ENCODE measurements at regions not wholly inside any gene's neighbourhood (a gene's known extent, or its start where the extent isn't known, plus 50 kb on each side); places are given as distances from the start of the nearest gene placed in this dataset.

GRCh38 chr5:79849486-79850315 lies 141.4 kb downstream of the MTX3 start:
- no peak overlapping the region for H3K4me3 ChIP-seq
- no peaks in the 10 kb centered on the region for H3K36me3 ChIP-seq (replicated peaks in 1 of 2)
- no peaks in the 10 kb centered on the region for H3K9me3 ChIP-seq (replicated peaks in 1 of 3)
- no peak for DNase-seq
- intact Hi-C loops (cut with DNase I) = no loop called here
- H3K27me3 ChIP-seq = peaks cover 8% of the 10 kb centered on the region
- TF ChIP-seq POLR2A (IDR thresholded peaks at IDR 0.05) (no peak), CTCF (IDR thresholded peaks at IDR 0.05) (no peak)
- H3K4me1 ChIP-seq (replicated peaks in 1 of 2) = no peaks in the 10 kb centered on the region
- no peak overlapping the region for H3K27ac ChIP-seq
- 88 to 94% (median 91%) methylated on average over 13 to 16 of the region's 16 CpGs for WGBS, 4 donors

Small RNA genes lying in the stretch of these regions (small RNA-seq; reads per million reads assigned to genes)
- gene AC008496.1 = 0 reads per million in 2 donors

Measured in adrenal gland (tissue), 9 donors.